Endothelial cell of umbilical vein (primary cell): ENCODE measurements at regions not wholly inside any gene's neighbourhood (a gene's known extent, or its start where the extent isn't known, plus 50 kb on each side); places are given as distances from the start of the nearest gene placed in this dataset.

Source experiments
- BruUV-seq: library from RNA; stranded (reverse); fragments of 400-500 nt; replicated peaks from 2 replicates; lab custom pipeline; 2021; lab: Mats Ljungman, UMichigan
- CTCF ChIA-PET: fragments of 300-600, 350-600 bp; sonication (Branson Sonifier 250); formaldehyde crosslinking; loops from one replicate; lab custom pipeline; 2021; ENCODE audit warnings: antibody characterized with exemption, inconsistent platforms; lab: Charles Lee
- POLR2A ChIA-PET: fragments of 300-600, 350-600 bp; sonication (Branson Sonifier 250); formaldehyde crosslinking; loops from one replicate; lab custom pipeline; 2021; ENCODE audit warnings: antibody characterized with exemption, inconsistent platforms; lab: Charles Lee
- DNase-seq: peaks from one replicate; pipeline ENCODE4 v3.0.0-alpha.2; 2011; ENCODE audit warnings: low read depth, low spot score
- FAIRE-seq: peaks from 2 replicates; lab custom pipeline; 2011; peaks lifted over from hg19 to GRCh38; lab: Jason Lieb, UNC
- H2AFZ ChIP-seq: 2 replicates; pipeline ENCODE4 v1.6.0; 2012; ENCODE audit warnings: low read depth, low read length, control low read depth, inconsistent platforms
- H3K27ac ChIP-seq: 2 replicates; pipeline ENCODE4 v1.5.1; 2011; ENCODE audit warnings: low read depth, mild to moderate bottlenecking, control low read depth, low read length, moderate library complexity; ENCODE audit not compliant: insufficient read depth
- H3K27me3 ChIP-seq, 2 experiments: 2 replicates each; pipeline versions ENCODE4 v1.6.0 to v1.6.1; 2011; ENCODE audit warnings: low read length in 2 of 2, mixed read lengths in 1 of 2; ENCODE audit not compliant: control insufficient read depth in 2 of 2, insufficient read depth in 2 of 2
- H3K36me3 ChIP-seq, 2 experiments: 2 replicates in 1 of 2; 3 replicates in 1 of 2; pipeline ENCODE4 v1.5.1; 2011; ENCODE audit warnings: low read length in 2 of 2, mild to moderate bottlenecking in 1 of 2, moderate library complexity in 1 of 2; ENCODE audit not compliant: control insufficient read depth in 2 of 2, insufficient read depth in 2 of 2; ENCODE audit errors: extremely low read depth in 1 of 2
- H3K4me1 ChIP-seq: 3 replicates; pipeline ENCODE4 v1.5.1; 2011; ENCODE audit warnings: mild to moderate bottlenecking, low read length; ENCODE audit not compliant: control insufficient read depth, insufficient read depth; ENCODE audit errors: extremely low read depth
- H3K4me2 ChIP-seq: 2 replicates; pipeline ENCODE4 v1.6.1; 2011; ENCODE audit warnings: low read length, control low read depth, mixed read lengths; ENCODE audit not compliant: insufficient read depth
- H3K4me3 ChIP-seq, 3 experiments: fragments of 200-600 bp in 1 of 3; sonication (generic), shearing (Covaris generic) in 1 of 3; replicated peaks in 1 of 3; 2 replicates each; pipeline ENCODE4 v1.5.1; 2011 to 2016; ENCODE audit warnings: control low read depth in 3 of 3, low read length in 3 of 3, mild to moderate bottlenecking in 2 of 3, inconsistent platforms in 1 of 3, low read depth in 1 of 3, moderate library complexity in 1 of 3; ENCODE audit not compliant: insufficient read depth in 1 of 3
- H3K79me2 ChIP-seq: 2 replicates; pipeline ENCODE4 v1.6.0; 2012; ENCODE audit warnings: low read length, inconsistent platforms; ENCODE audit not compliant: control insufficient read depth, insufficient read depth
- H3K9ac ChIP-seq: replicated peaks from 2 replicates; pipeline ENCODE3; 2011; ENCODE audit warnings: low read length, control low read depth; ENCODE audit not compliant: insufficient read depth; ENCODE audit errors: extremely low read depth
- H3K9me1 ChIP-seq: replicated peaks from 3 replicates; pipeline ENCODE4 v1.6.0; 2011; ENCODE audit warnings: mild to moderate bottlenecking, low read length; ENCODE audit not compliant: control insufficient read depth, insufficient read depth; ENCODE audit errors: extremely low read depth
- H3K9me3 ChIP-seq: replicated peaks from 2 replicates; pipeline ENCODE4 v1.5.1; 2012; ENCODE audit warnings: low read length, inconsistent platforms; ENCODE audit not compliant: control insufficient read depth, insufficient read depth
- H4K20me1 ChIP-seq: replicated peaks from 2 replicates; pipeline ENCODE3; 2011; ENCODE audit warnings: mild to moderate bottlenecking, low read length; ENCODE audit not compliant: control insufficient read depth, insufficient read depth; ENCODE audit errors: extremely low read depth
- CTCF ChIP-seq, 2 donors: IDR thresholded peaks; 1 replicate in 1 of 2; 2 replicates in 1 of 2; pipeline ENCODE4 v1.5.1; 2011; ENCODE audit warnings: low read length in 2 of 2, mild to moderate bottlenecking in 2 of 2, moderate library complexity in 2 of 2, control low read depth in 1 of 2, inconsistent platforms in 1 of 2, low read depth in 1 of 2; ENCODE audit not compliant: insufficient read depth in 1 of 2; ENCODE audit errors: extremely low read depth in 1 of 2
- EZH2 ChIP-seq: IDR thresholded peaks from 2 replicates; pipeline ENCODE4 v1.6.1; 2012; ENCODE audit warnings: borderline replicate concordance, low read depth, mild to moderate bottlenecking, moderate library complexity, low read length, inconsistent platforms; ENCODE audit not compliant: severe bottlenecking
- FOS ChIP-seq: IDR thresholded peaks from 2 replicates; pipeline ENCODE4 v1.6.1; 2011; ENCODE audit warnings: mild to moderate bottlenecking, low read length, moderate library complexity, borderline replicate concordance; ENCODE audit not compliant: insufficient read depth
- GATA2 ChIP-seq: IDR thresholded peaks from 2 replicates; pipeline ENCODE4 v1.7.0; 2011; ENCODE audit warnings: low read depth, mild to moderate bottlenecking, moderate library complexity, mixed read lengths, low read length; ENCODE audit not compliant: insufficient read length, insufficient read depth
- JUN ChIP-seq: IDR thresholded peaks from 2 replicates; pipeline ENCODE4 v1.6.1; 2011; ENCODE audit warnings: borderline replicate concordance, low read depth; ENCODE audit not compliant: insufficient read length, insufficient read depth
- MAX ChIP-seq: IDR thresholded peaks from 2 replicates; pipeline ENCODE4 v1.6.1; 2011; ENCODE audit not compliant: insufficient read depth, insufficient read length
- MYC ChIP-seq: IDR thresholded peaks from one replicate; pipeline ENCODE4 v1.6.1; 2011; ENCODE audit warnings: mild to moderate bottlenecking, low read depth, low read length
- POLR2A ChIP-seq: IDR thresholded peaks from 2 replicates; pipeline ENCODE4 v1.6.1; 2012; ENCODE audit warnings: low read depth, mild to moderate bottlenecking, control low read depth, low read length
- POLR2AphosphoS5 ChIP-seq: IDR thresholded peaks from 2 replicates; pipeline ENCODE4 v1.6.1; 2012; ENCODE audit warnings: low read depth, mild to moderate bottlenecking, control low read depth, low read length, moderate library complexity; ENCODE audit not compliant: insufficient read depth
- dilution Hi-C: fragments of 300-500 bp; cut with MboI; formaldehyde crosslinking; loops from one replicate; pipeline ENCODE4 v1.15.0; 2019; ENCODE audit warnings: low sequenced_read_pairs; ENCODE audit not compliant: extremely low pct_ligation_motif_present
- intact Hi-C: fragments of 100-400 bp; cut with micrococcal nuclease; formaldehyde crosslinking; loops from one replicate; pipeline ENCODE4 v1.10.0; 2022

- no peaks in the 10 kb centered on the region for H3K27me3 ChIP-seq
- no peaks in the 10 kb centered on the region for H3K36me3 ChIP-seq
- TF ChIP-seq CTCF (IDR thresholded peaks at IDR 0.05; ENCODE audit: extremely low read depth in 1 of 2, insufficient read depth in 1 of 2, low read depth in 1 of 2, low read length in 2 of 2), result no peak
- TF ChIP-seq JUN, result no peak
- TF ChIP-seq POLR2AphosphoS5, result no peak
- TF ChIP-seq MAX, result no peak
- TF ChIP-seq MYC, result no peak
- no peak for TF ChIP-seq POLR2A
- TF ChIP-seq GATA2, result no peak
- TF ChIP-seq EZH2, result no peak
- TF ChIP-seq FOS, result no peak
- no peak for DNase-seq
- no peak overlapping the region for H3K27ac ChIP-seq
- no peaks in the 10 kb centered on the region for H4K20me1 ChIP-seq
- peaks cover 6% of the 10 kb centered on the region for H3K9me3 ChIP-seq
- ChIA-PET CTCF (no interaction called here), POLR2A (no interaction called here)
- no peak overlapping the region for H3K4me2 ChIP-seq
- FAIRE-seq, result no peak
- no peak overlapping the region for H3K9ac ChIP-seq
- no TSS peak for BruUV-seq
- no peak overlapping the region for H2AFZ ChIP-seq
- H3K4me1 ChIP-seq, result no peaks in the 10 kb centered on the region
- no peak overlapping the region for H3K4me3 ChIP-seq
- H3K9me1 ChIP-seq, result no peaks in the 10 kb centered on the region
- intact Hi-C loops (no loop called here), dilution Hi-C loops (no loop called here)
- H3K79me2 ChIP-seq, result no peaks in the 10 kb centered on the region
Measured at GRCh38 chr19:30778961-30779715, 407.0 kb downstream of the ZNF536 start.
